ENCODE measurements at regions not wholly inside any gene's neighbourhood (a gene's known extent, or its start where the extent isn't known, plus 50 kb on each side); places are given as distances from the start of the nearest gene placed in this dataset.

GRCh38 chr11:109023036-109023435 is 358.2 kb downstream of the DDX10 start:
- Mint-ChIP-seq H3K9me3 (ENCODE audit: low read depth) (peaks cover 5% of the 10 kb centered on the region), H3K27ac (no peak overlapping the region), H3K27me3 (peaks cover 2% of the 10 kb centered on the region), H3K4me3 (ENCODE audit: low read depth) (no peak overlapping the region), H3K36me3 (ENCODE audit: insufficient read depth) (no peaks in the 10 kb centered on the region), H3K4me1 (ENCODE audit: low read depth) (no peaks in the 10 kb centered on the region)
- DNase-seq (ENCODE audit: low spot score, unreplicated experiment): no peak
- no peak for TF ChIP-seq CTCF (IDR thresholded peaks at IDR 0.05; ENCODE audit: unreplicated experiment)

- no peaks in the 10 kb centered on the region for H3K27me3 Mint-ChIP-seq
- no peaks in the 10 kb centered on the region for H3K36me3 Mint-ChIP-seq (ENCODE audit: insufficient read depth)
- H3K9me3 Mint-ChIP-seq (ENCODE audit: low read depth): peaks cover 5% of the 10 kb centered on the region
- no peak for DNase-seq (ENCODE audit: low spot score, unreplicated experiment)
- H3K27ac Mint-ChIP-seq: no peak overlapping the region
- H3K4me1 Mint-ChIP-seq (ENCODE audit: low read depth): peaks cover 3% of the 10 kb centered on the region
- no peak overlapping the region for H3K4me3 Mint-ChIP-seq (ENCODE audit: low read depth)
- TF ChIP-seq CTCF (IDR thresholded peaks at IDR 0.05; ENCODE audit: unreplicated experiment): no peak
Observed at GRCh38 chr11:109026891-109027489, 362.1 kb downstream of the DDX10 start.

GRCh38 chr11:109027851-109028250 is 363.0 kb downstream of the DDX10 start:
- DNase-seq (ENCODE audit: low spot score, unreplicated experiment): no peak
- TF ChIP-seq CTCF (IDR thresholded peaks at IDR 0.05; ENCODE audit: unreplicated experiment): no peak
- H3K27ac Mint-ChIP-seq: no peak overlapping the region
- no peaks in the 10 kb centered on the region for H3K36me3 Mint-ChIP-seq (ENCODE audit: insufficient read depth)
- H3K4me3 Mint-ChIP-seq (ENCODE audit: low read depth): no peak overlapping the region
- H3K4me1 Mint-ChIP-seq (ENCODE audit: low read depth): peaks cover 3% of the 10 kb centered on the region
- no peaks in the 10 kb centered on the region for H3K27me3 Mint-ChIP-seq
- H3K9me3 Mint-ChIP-seq (ENCODE audit: low read depth): peaks cover 5% of the 10 kb centered on the region

GRCh38 chr11:109029927-109030326 is 365.1 kb downstream of the DDX10 start:
- Mint-ChIP-seq H3K27ac (no peak overlapping the region), H3K36me3 (ENCODE audit: insufficient read depth) (no peaks in the 10 kb centered on the region), H3K4me3 (ENCODE audit: low read depth) (no peak overlapping the region), H3K27me3 (no peaks in the 10 kb centered on the region), H3K4me1 (ENCODE audit: low read depth) (peaks cover 3% of the 10 kb centered on the region), H3K9me3 (ENCODE audit: low read depth) (peaks cover 5% of the 10 kb centered on the region)
- TF ChIP-seq CTCF (IDR thresholded peaks at IDR 0.05; ENCODE audit: unreplicated experiment): no peak
- DNase-seq (ENCODE audit: low spot score, unreplicated experiment): no peak

- DNase-seq (ENCODE audit: low spot score, unreplicated experiment): no peak
- Mint-ChIP-seq H3K4me3 (ENCODE audit: low read depth) (no peak overlapping the region), H3K27ac (no peak overlapping the region), H3K36me3 (ENCODE audit: insufficient read depth) (no peaks in the 10 kb centered on the region), H3K27me3 (no peaks in the 10 kb centered on the region), H3K9me3 (ENCODE audit: low read depth) (no peaks in the 10 kb centered on the region), H3K4me1 (ENCODE audit: low read depth) (peaks cover 3% of the 10 kb centered on the region)
- no peak for TF ChIP-seq CTCF (IDR thresholded peaks at IDR 0.05; ENCODE audit: unreplicated experiment)
Observed at GRCh38 chr11:109033627-109034338, 368.9 kb downstream of the DDX10 start.

Data from progenitor cell of endocrine pancreas (in vitro differentiated cells).